ENCODE measurements at regions not wholly inside any gene's neighbourhood (a gene's known extent, or its start where the extent isn't known, plus 50 kb on each side); places are given as distances from the start of the nearest gene placed in this dataset.

GRCh38 chr7:22935269-22935668, 78.7 kb downstream of the HYCC1 start:
- TF ChIP-seq EZH2phosphoT487 (IDR thresholded peaks at IDR 0.05; ENCODE audit: low read depth, severe bottlenecking, unreplicated experiment) (no peak), CTCF (IDR thresholded peaks at IDR 0.05; ENCODE audit: poor library complexity) (no peak)
